ENCODE measurements at regions not wholly inside any gene's neighbourhood (a gene's known extent, or its start where the extent isn't known, plus 50 kb on each side); places are given as distances from the start of the nearest gene placed in this dataset.

- in situ Hi-C loops (cut with MboI; ENCODE audit: low pct_unique_long_range_greater_than_20kb, low sequenced_read_pairs), result no loop called here
- DNase-seq, result no peak
These were observed 208.2 kb downstream of the DLL1 start for GRCh38 chr6:170082531-170083187.

- DNase-seq, result no peak
- in situ Hi-C loops (cut with MboI; ENCODE audit: low pct_unique_long_range_greater_than_20kb, low sequenced_read_pairs), result no loop called here
These were observed 208.8 kb downstream of the DLL1 start for GRCh38 chr6:170082067-170082466.

GRCh38 chr6:170081556-170081955 is 209.3 kb downstream of the DLL1 start:
- in situ Hi-C loops (cut with MboI; ENCODE audit: low pct_unique_long_range_greater_than_20kb, low sequenced_read_pairs), result no loop called here
- no peak for DNase-seq

- no peak for DNase-seq
These were observed 210.0 kb downstream of the DLL1 start for GRCh38 chr6:170080828-170081371.

GRCh38 chr6:170080169-170080827 is 210.6 kb downstream of the DLL1 start:
- no peak for DNase-seq
- in situ Hi-C loops (cut with MboI; ENCODE audit: low pct_unique_long_range_greater_than_20kb, low sequenced_read_pairs), result no loop called here

More at GRCh38 chr6:170080828-170081371, 210.0 kb downstream of the DLL1 start:
- in situ Hi-C loops (cut with MboI; ENCODE audit: low pct_unique_long_range_greater_than_20kb, low sequenced_read_pairs), result no loop called here

GRCh38 chr6:170076466-170077165 is 214.3 kb downstream of the DLL1 start:
- no peak for DNase-seq
- in situ Hi-C loops (cut with MboI; ENCODE audit: low pct_unique_long_range_greater_than_20kb, low sequenced_read_pairs), result no loop called here

GRCh38 chr6:170075659-170076223 is 215.1 kb downstream of the DLL1 start:
- DNase-seq, result no peak
- in situ Hi-C loops (cut with MboI; ENCODE audit: low pct_unique_long_range_greater_than_20kb, low sequenced_read_pairs), result no loop called here

GRCh38 chr6:170074907-170075306 is 216.0 kb downstream of the DLL1 start:
- no peak for DNase-seq
- in situ Hi-C loops (cut with MboI; ENCODE audit: low pct_unique_long_range_greater_than_20kb, low sequenced_read_pairs), result no loop called here

- in situ Hi-C loops (cut with MboI; ENCODE audit: low pct_unique_long_range_greater_than_20kb, low sequenced_read_pairs), result no loop called here
- no peak for DNase-seq
These were observed 216.4 kb downstream of the DLL1 start for GRCh38 chr6:170074435-170074834.

- in situ Hi-C loops (cut with MboI; ENCODE audit: low pct_unique_long_range_greater_than_20kb, low sequenced_read_pairs), result no loop called here
- no peak for DNase-seq
These were observed 217.0 kb downstream of the DLL1 start for GRCh38 chr6:170073846-170074245.

- in situ Hi-C loops (cut with MboI; ENCODE audit: low pct_unique_long_range_greater_than_20kb, low sequenced_read_pairs), result no loop called here
- DNase-seq, result no peak
These were observed 218.6 kb downstream of the DLL1 start for GRCh38 chr6:170072246-170072645.

- DNase-seq, result no peak
- in situ Hi-C loops (cut with MboI; ENCODE audit: low pct_unique_long_range_greater_than_20kb, low sequenced_read_pairs), result no loop called here
These were observed 221.3 kb downstream of the DLL1 start for GRCh38 chr6:170069611-170070010.

GRCh38 chr6:170068496-170068895 is 222.4 kb downstream of the DLL1 start:
- in situ Hi-C loops (cut with MboI; ENCODE audit: low pct_unique_long_range_greater_than_20kb, low sequenced_read_pairs), result no loop called here
- DNase-seq, result no peak

GRCh38 chr6:170067923-170068360 is 222.9 kb downstream of the DLL1 start:
- no peak for DNase-seq
- in situ Hi-C loops (cut with MboI; ENCODE audit: low pct_unique_long_range_greater_than_20kb, low sequenced_read_pairs), result no loop called here

- in situ Hi-C loops (cut with MboI; ENCODE audit: low pct_unique_long_range_greater_than_20kb, low sequenced_read_pairs), result no loop called here
- DNase-seq, result no peak
These were observed 223.7 kb downstream of the DLL1 start for GRCh38 chr6:170067181-170067641.

- DNase-seq, result no peak
- in situ Hi-C loops (cut with MboI; ENCODE audit: low pct_unique_long_range_greater_than_20kb, low sequenced_read_pairs), result no loop called here
These were observed 224.2 kb downstream of the DLL1 start for GRCh38 chr6:170066679-170067078.

GRCh38 chr6:170063851-170064602 is 226.9 kb downstream of the DLL1 start:
- DNase-seq, result no peak
- in situ Hi-C loops (cut with MboI; ENCODE audit: low pct_unique_long_range_greater_than_20kb, low sequenced_read_pairs), result no loop called here

GRCh38 chr6:170063431-170063830 is 227.4 kb downstream of the DLL1 start:
- in situ Hi-C loops (cut with MboI; ENCODE audit: low pct_unique_long_range_greater_than_20kb, low sequenced_read_pairs), result no loop called here
- DNase-seq, result no peak

- in situ Hi-C loops (cut with MboI; ENCODE audit: low pct_unique_long_range_greater_than_20kb, low sequenced_read_pairs), result no loop called here
- DNase-seq, result no peak
These were observed 228.0 kb downstream of the DLL1 start for GRCh38 chr6:170062915-170063241.
